Stomach (tissue), 4 donors: ENCODE measurements at regions not wholly inside any gene's neighbourhood (a gene's known extent, or its start where the extent isn't known, plus 50 kb on each side); places are given as distances from the start of the nearest gene placed in this dataset.

Source experiments
- EP300 ChIP-seq: sonication (generic); formaldehyde crosslinking; IDR thresholded peaks from one replicate; pipeline ENCODE4 v1.6.1; 2017; ENCODE audit warnings: antibody characterized with exemption
- POLR2A ChIP-seq, 4 donors: fragments of 450-650 bp; IDR thresholded peaks; one replicate each; pipeline ENCODE4 v1.6.1; 2016; ENCODE audit warnings: antibody characterized with exemption in 4 of 4, control low read depth in 2 of 4, mild to moderate bottlenecking in 1 of 4, moderate library complexity in 1 of 4
- TF ChIP-seq, protein P1 (sequence below), 7 experiments: fragments of 450-650 bp in 4 of 7; fragments of 200-600 bp in 3 of 7; sonication (generic) in 3 of 7; IDR thresholded peaks; one replicate each; pipeline ENCODE4 v1.5.1; 2016 to 2019; ENCODE audit warnings: antibody characterized with exemption in 7 of 7, control low read depth in 2 of 7, mild to moderate bottlenecking in 1 of 7

DNA sequence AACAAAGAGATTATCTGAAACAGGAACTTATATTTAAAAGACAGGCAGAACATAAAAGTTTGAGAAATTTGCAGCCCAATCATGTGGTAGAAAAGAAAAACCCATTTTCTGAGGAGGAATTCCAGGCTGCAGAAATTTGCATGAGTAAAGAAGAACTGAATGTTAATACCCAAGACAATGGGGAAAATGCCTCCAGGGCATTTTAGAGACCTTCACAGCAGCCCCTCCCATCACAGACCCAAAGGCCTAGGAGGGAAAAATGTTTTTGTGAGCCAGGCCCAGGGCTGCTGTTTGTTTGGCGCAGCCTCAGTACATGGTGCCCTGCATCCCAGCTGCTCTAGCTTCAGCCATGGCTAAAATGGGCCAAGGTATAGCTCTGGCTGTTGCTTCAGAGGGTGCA lies 554.3 kb upstream of the CHRM3 start:
- TF ChIP-seq, protein P1, sequence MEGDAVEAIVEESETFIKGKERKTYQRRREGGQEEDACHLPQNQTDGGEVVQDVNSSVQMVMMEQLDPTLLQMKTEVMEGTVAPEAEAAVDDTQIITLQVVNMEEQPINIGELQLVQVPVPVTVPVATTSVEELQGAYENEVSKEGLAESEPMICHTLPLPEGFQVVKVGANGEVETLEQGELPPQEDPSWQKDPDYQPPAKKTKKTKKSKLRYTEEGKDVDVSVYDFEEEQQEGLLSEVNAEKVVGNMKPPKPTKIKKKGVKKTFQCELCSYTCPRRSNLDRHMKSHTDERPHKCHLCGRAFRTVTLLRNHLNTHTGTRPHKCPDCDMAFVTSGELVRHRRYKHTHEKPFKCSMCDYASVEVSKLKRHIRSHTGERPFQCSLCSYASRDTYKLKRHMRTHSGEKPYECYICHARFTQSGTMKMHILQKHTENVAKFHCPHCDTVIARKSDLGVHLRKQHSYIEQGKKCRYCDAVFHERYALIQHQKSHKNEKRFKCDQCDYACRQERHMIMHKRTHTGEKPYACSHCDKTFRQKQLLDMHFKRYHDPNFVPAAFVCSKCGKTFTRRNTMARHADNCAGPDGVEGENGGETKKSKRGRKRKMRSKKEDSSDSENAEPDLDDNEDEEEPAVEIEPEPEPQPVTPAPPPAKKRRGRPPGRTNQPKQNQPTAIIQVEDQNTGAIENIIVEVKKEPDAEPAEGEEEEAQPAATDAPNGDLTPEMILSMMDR (IDR thresholded peaks at IDR 0.05), result no peak
- TF ChIP-seq EP300, result no peak
- TF ChIP-seq POLR2A (IDR thresholded peaks at IDR 0.05), result no peak
